Fibroblast of skin of scalp (primary cell): ENCODE measurements at regions not wholly inside any gene's neighbourhood (a gene's known extent, or its start where the extent isn't known, plus 50 kb on each side); places are given as distances from the start of the nearest gene placed in this dataset.
"Not testable (repeated sequence)": the region's sequence is repeated elsewhere in the genome, so short reads cannot be mapped to it uniquely, and the experiment has no call there.

ENCODE experiments used
- DNase-seq: peaks from one replicate; pipeline ENCODE4 v3.0.0-alpha.2; 2013

DNA sequence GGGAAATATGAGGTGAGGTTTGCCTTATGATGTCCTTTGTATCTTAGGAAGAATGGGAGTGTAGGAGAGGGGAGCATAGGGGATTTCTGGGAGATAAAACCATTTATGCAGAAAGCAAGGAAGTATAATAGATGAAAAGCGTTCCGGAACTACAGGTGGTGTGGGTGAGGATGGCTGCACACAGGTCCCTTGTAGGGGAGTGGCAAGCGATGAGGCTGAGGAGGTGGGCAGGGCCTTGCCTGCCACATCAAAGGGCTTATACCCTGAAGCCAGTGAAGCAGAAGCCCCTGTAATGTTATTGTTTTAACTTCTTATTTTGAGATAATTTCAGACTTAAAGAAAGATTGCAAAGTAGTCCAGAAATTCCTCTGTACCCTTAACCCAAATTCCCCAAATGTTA lies 107.3 kb upstream of the IKBKE start:
- DNase-seq, result not testable (repeated sequence)

- peak; percentile 65 for DNase-seq
Measured at GRCh38 chr1:206365271-206365670, 105.0 kb upstream of the IKBKE start.

- peak; percentile 89 for DNase-seq
Measured at GRCh38 chr1:206366131-206366530, 104.1 kb upstream of the IKBKE start.

DNA sequence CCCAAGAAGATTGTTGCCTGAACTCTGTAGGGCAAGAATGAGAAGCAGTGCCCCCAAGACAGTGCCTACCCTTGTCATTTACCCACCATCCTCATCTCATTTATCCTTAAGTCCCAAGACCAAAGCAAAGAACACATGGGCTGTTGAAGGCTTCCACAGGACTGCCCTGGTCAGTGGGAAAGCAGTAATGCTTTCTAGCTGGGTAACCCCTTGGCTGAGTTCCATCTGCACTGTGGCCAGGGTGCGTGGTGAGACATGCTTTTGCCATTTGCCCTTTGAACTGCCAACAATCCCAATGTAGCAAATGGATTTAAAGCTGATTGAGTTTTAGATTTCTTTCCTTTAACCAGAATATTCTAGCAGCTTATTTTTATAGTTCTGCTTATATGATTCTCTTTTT lies 103.5 kb upstream of the IKBKE start:
- DNase-seq, result not testable (repeated sequence)

DNA sequence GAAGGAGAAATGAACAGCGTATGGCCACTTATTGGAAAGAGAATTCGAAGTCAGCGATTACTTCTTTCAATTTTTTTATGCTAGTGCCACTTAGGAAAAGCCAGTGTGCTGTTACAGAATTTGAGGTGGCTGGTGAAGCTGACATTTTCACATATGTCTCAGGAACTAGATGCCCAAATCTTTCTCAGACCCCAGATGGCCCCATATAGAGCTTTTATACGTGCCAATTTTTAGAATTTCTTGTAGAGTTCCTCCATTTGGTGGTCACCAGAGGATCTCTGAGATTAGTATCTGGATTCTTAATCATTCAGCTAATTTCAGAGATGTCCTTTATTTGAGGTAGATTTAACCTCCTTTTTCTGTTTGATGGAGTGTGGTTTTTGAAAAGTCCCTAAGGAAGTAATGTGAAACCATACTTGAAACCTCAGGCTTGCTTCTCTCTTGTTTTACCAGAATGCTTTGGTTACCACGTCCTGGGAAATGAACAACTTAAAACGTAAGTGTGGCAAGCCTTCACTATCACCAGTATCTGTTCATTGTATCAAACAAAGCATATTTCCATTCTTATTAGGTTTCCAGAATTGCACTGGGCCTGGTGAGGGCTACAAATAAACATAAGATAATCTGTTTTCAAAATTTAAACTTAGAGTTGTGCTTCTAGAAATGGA lies 102.2 kb upstream of the IKBKE start:
- not testable (repeated sequence) for DNase-seq

DNA sequence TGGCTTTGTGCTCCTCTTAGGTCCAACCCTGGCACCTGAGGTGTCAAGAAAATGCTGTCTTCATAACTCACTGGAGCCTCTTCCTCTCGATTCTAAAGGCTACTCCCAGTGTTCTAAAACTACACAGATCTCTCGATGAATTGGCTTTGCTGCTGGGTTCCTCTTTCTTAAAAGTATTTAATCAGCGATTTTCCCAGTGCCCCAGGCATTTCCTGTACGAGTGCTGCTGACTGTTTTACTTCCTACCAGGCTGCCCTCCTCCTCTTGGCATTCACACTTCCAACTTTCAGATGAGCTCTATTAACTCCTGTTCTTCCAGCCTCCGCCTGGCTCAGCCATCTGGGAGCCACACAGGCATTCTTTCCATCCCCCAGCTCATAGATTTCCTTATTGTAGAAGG lies 95.6 kb upstream of the IKBKE start:
- not testable (repeated sequence) for DNase-seq

GRCh38 chr1:206375552-206375951 lies 94.7 kb upstream of the IKBKE start:
- DNase-seq, result not testable (repeated sequence)

DNA sequence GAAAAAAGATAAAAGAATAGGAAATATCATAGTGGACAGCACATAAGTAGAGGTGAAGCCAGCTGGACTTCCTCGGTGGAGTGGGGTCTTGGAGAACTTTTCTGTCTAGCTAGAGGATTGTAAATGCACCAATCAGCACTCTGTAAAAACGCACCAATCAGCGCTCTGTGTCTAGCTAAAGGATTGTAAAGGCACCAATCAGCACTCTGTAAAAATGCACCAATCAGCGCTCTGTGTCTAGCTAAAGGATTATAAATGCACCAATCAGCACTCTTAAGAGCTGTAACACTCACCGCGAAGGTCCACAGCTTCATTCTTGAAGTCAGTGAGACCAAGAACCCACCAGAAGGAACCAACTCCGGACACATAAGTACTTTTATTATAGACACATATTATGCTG lies 91.8 kb upstream of the IKBKE start:
- not testable (repeated sequence) for DNase-seq

DNA sequence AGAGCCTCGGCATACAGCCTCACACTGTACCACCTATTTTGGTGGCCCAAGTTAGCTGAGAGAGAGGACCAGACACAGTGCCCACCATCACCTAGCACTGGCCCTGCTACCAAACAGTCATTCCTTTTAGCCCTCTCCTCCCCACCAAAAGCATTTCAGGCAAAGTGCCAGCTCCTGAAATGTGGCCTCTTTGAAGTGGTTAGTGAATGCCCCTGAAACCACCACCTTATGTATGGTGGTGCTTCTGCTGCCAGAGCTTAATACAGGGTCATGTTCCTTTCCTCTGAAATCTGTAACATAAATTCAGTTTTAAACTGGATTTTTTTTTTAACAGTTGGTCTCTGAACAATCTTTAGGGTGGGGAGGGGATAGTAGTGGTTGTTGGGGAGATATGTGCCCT lies 91.0 kb upstream of the IKBKE start:
- DNase-seq, result not testable (repeated sequence)

- peak; percentile 55 for DNase-seq
Measured at GRCh38 chr1:206380163-206380790, 90.0 kb upstream of the IKBKE start.

- DNase-seq, result peak; percentile 35
Measured at GRCh38 chr1:206380791-206381610, 89.3 kb upstream of the IKBKE start.

DNA sequence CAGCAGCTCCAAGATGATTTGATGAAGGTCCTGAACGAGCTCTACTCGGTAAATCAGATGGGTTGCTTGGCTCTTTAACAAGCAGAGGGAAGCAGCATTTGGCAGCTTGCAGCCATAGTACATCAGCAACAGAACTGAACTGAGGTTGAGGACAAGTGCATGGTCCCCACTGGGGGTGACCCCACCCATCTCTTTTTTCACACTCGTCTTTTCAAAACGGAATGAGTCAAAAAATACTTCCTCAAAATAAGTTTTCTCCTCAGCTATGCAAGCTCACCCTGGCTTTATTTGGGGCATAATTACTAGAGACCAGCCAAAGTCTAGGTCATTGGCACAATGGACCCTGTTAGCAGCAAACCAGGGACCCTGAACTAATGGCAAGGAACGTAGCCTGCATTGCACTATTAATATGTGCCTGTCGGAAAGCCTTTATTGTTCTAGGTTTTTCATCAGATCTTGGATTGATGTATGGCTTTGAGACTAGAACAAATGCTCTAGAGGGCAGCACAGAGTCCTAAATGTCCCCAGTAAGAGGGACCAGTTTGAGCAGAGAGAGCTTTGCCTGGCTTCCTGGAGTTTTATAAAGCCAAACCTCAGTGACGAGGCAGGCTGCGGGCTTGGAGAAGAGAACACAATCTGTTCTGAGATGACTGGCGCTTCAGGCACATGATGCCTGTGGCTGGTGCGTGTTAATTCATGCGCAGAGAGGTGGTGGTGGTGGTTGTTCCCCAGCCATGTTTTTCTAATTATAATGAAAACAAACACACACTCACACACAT lies 86.1 kb upstream of the IKBKE start:
- DNase-seq, result peak; percentile 88

GRCh38 chr1:206384891-206385290 lies 85.4 kb upstream of the IKBKE start:
- DNase-seq, result not testable (repeated sequence)

DNA sequence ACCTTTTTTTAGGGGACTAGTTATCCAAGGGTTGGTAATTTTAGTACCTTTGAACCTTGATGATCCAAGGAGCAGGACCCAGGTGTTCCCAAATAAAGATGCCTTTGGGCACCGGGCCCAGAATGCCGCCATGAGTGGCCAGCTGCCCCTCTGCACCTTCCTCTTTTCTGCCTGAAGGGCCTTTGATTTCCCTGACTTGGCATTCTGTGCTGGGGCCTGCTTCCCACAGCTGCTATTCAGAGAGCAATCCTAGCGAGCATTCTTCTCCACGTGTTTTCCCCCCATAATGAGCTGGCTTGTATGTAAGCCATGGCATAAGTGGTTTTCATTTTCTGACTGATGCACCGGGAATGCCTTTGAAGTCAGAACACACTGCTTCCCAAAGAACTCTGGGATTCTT lies 82.6 kb upstream of the IKBKE start:
- not testable (repeated sequence) for DNase-seq

- DNase-seq, result not testable (repeated sequence)
Measured at GRCh38 chr1:206391903-206392302, 78.4 kb upstream of the IKBKE start.

DNA sequence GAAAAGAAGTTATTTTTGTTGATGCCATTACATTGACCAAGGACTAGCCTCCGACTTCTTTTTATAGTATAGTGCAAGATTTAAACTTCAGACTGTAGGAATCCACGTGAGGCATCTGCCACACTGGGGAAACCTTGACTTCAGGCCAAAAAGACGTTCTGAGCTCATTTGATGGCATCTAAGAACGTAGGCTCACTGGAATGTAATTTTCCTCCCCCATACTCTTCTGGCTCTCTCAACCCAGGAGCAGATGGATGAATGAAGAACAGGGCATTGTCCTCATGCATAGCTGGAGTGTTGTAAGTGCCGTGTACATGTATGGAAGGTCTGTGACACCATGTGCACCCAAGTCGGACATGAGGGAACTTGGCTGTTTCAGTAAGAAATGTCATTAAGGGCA lies 72.8 kb upstream of the IKBKE start:
- not testable (repeated sequence) for DNase-seq

- DNase-seq, result not testable (repeated sequence)
Measured at GRCh38 chr1:206398261-206398660, 72.0 kb upstream of the IKBKE start.

DNA sequence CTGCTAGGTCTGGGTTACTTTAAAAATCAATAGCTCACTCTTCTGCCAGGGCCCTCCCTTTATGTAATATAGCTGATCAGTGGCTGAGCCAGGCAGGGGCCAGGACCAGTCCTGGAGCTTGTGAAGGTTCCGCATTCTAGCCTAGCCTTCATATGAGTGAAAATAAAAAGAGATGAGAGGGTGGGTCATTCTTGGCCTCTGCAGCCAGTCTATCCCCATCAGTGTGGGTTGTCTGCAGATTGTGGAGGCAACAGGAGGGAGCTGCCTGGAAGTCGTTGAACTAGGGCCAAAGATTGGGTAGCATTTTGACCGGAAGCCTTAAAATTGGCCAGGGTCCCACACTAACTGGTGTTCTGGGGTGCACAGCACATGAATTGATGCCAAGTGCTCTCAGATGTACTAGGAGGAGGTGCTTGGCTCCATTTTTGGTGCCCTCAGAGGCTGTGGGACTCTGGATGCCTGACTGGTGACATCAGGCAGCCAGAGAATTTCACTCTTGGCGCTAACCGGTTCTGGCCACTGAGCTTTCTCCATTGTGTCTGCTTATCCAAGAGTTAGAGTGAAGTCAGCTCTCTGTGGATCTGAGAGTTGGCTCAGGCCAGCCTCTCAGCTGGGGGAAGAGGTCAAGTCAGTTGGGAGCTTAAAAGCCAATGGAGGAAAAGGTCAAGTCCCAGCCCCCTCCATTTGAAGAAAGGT lies 66.5 kb upstream of the IKBKE start:
- not testable (repeated sequence) for DNase-seq

- not testable (repeated sequence) for DNase-seq
Measured at GRCh38 chr1:206404309-206405027, 65.8 kb upstream of the IKBKE start.

DNA sequence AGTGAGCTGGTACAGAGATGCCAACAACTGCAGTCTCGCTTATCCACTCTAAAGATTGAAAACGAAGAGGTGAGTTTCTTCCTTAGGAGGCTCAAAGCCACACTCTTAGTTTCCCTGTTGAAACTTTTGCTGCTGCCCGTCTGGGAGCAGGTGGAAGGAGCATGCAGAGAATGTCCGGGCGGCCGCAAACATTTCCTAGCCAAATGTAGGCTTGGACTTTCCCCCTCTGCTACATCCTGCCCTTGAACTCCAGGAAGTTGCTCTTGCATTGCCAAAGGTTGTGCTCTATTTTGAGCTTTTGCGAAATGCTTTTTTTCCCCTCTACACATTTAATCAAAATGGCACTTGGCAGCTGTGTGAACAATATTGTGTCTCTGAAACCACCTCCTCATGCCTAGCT lies 65.0 kb upstream of the IKBKE start:
- DNase-seq, result not testable (repeated sequence)
